NCI-H226 (cell line): ENCODE measurements at regions not wholly inside any gene's neighbourhood (a gene's known extent, or its start where the extent isn't known, plus 50 kb on each side); places are given as distances from the start of the nearest gene placed in this dataset.
A peak's percentile ranks its signal among the peaks of the same experiment; 100 is the strongest.
"Not testable (repeated sequence)": the region's sequence is repeated elsewhere in the genome, so short reads cannot be mapped to it uniquely, and the experiment has no call there.

Experiments used
- DNase-seq: peaks from one replicate; pipeline ENCODE4 v3.0.0-alpha.2; 2015

- no peak for DNase-seq
Observed at GRCh38 chr15:95021816-95022215, 790.5 kb downstream of the MCTP2 start.

DNA sequence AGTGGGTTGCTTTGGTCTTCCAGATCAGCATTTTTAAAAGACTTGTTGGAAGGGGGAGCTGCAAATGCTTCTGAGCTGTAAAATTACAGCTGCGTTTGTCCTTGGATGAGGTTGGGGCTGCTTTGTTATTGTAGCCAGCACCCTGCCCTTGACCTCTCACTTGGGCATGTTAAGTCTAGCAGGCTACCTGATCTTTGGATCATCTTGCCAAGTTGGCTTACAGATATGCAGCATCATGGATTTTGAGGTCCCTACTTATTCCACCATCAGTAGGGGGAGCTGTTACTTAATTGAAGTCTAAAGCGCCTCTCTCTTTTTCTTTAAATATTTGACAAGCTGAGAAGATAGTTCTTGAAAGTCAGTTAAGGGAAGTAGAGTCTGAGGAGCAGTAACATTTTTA is 793.0 kb downstream of the MCTP2 start:
- DNase-seq: peak; percentile 28

DNA sequence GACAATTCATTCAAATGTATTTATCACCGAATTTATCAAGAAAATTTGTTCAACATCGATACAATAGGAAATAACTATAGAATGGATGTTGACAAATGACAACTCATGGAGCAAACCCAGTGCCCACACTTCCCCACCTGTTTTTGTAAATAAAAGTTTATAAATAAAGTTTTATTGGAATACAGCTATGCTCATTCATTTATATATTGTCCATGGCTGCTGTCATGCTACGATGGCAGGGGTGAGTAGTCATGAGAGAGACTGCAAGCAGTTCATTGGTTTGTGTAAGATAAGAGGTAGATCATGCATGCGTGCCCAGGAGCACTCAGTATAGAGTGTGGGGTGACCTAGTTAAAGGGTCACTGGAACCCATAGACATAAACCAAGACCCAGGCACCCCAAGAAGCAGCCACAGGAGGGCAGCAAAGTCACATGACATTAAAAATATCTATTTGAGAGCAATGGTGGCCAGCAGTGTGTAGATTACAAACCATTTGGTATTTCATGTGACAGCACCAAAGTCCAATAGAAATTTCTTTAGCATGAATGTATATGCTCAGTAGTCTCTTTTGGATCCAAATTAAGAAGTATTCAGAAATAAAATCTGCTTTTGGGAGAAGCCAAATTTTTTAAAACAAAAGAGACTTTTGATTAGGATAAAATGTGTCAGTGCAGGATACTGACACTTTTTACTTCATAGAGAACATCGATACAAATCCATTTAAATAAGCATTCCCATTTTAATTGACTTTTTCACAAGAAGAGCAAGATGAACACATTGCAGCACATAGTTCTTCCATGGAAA is 794.8 kb downstream of the MCTP2 start:
- DNase-seq: peak; percentile 42

- DNase-seq: no peak
Observed at GRCh38 chr15:95027981-95028380, 796.6 kb downstream of the MCTP2 start.

DNA sequence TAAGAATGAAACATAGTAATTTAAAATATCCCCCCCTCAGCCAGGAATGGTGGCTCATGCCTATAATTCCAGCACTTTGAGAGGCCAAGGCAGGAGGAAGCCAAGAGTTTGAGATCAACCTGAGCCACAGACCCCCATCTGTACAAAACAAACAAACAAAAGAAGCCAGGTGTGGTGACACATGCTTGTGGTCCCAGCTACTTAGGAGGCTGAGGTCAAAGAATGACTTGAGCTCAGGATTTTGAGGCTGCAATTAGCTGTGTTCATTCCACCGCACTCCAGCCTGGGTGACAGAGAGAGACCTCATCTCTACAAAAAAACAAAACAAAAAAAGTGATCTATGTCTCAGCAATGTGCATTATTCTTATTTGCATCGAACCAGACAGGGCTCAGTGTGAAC is 800.8 kb downstream of the MCTP2 start:
- no peak for DNase-seq

- DNase-seq: no peak
Observed at GRCh38 chr15:95035106-95035505, 803.7 kb downstream of the MCTP2 start.

DNA sequence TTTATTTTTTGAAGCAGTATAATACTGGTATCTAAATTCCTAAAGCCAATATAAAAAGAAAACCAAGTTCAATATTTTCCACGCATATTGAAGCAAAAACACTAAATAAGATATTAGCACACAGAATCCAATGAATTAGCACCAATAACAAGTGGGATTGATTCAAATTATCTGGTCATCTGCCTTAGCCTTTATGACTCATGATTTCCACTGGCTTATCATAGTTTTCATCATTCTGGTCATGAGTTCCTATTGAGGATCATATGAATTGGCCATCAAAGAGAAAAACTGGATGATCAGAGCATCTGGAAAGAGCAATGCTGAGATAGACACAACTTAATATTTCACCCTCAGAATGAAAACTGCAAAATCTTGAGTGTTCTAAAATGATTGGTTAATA is 809.9 kb downstream of the MCTP2 start:
- no peak for DNase-seq

DNA sequence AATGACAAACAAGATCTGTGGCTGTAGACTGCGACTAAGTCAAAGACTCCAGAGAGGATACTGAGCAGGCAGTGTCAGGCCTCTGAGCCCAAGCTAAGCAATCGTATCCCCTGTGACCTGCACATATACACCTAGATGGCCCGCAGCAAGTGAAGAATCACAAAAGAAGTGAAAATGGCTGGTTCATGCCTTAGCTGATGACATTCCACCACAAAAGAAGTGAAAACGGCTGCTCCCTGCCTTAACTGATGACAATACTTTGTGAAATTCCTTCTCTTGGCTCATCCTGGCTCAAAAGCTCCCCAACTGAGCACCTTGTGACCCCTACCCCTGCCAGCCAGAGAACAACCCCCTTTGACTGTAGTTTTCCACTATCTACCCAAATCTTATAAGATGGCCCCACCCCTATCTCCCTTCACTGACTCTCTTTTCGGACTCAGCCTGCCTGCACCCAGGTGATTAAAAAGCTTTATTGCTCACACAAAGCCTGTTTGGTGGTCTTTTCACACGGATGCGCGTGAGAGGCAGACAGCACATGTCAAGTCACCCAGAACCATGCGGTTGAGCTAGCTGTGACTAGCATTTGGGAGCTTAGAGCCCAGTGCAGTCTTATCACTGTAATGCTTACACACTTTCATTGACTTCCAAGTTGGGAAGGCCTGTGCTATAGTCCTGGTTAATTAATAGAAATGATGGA is 812.0 kb downstream of the MCTP2 start:
- not testable (repeated sequence) for DNase-seq

GRCh38 chr15:95043933-95044313 is 812.6 kb downstream of the MCTP2 start:
- DNase-seq: no peak

- DNase-seq: no peak
Observed at GRCh38 chr15:95044745-95045417, 813.5 kb downstream of the MCTP2 start.

DNA sequence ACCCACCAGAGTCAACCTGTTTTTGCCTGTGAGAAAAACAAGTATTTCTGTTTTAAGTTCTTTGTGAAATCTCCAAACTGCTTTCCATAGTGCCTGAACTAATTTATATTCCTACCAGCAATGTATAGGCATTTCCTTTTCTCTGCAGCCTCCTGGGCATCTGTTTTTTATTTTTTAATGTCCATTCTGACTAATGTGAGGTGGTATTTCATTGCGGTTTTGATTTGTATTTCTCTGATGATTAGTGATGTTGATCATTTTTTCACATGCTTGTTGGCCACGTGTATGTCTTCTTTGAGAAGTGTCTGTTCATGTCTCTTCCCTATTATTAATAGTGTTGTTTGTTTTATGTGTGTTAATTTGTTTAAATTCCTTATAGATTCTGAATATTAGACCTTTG is 820.5 kb downstream of the MCTP2 start:
- no peak for DNase-seq

DNA sequence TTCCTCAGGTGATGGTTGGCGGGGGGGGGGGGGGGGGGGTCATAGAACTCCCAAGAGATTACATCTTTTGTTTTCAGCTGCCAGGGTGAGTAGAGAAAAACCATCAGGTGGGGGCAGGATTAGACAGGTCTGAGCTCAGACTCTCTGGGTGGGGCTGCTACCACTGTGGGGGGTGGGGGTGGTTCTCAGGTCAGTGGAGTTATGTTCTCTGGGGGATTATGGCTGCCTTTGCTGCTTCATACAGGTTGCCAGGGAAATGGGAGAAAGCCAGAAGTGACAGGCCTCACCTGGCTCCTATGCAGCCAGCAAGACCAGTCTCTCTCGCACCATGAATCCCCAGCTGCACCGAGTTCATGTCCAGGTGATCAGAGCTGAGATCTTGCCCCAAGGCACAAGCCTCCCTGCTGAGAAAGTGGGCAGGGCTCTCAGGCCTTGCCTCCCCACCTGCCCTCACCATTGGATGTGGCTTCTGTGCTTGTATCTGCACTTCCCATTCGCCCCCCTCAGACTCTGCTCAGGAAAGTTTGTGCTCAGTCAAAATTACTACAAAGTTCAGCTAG is 828.1 kb downstream of the MCTP2 start:
- no peak for DNase-seq

DNA sequence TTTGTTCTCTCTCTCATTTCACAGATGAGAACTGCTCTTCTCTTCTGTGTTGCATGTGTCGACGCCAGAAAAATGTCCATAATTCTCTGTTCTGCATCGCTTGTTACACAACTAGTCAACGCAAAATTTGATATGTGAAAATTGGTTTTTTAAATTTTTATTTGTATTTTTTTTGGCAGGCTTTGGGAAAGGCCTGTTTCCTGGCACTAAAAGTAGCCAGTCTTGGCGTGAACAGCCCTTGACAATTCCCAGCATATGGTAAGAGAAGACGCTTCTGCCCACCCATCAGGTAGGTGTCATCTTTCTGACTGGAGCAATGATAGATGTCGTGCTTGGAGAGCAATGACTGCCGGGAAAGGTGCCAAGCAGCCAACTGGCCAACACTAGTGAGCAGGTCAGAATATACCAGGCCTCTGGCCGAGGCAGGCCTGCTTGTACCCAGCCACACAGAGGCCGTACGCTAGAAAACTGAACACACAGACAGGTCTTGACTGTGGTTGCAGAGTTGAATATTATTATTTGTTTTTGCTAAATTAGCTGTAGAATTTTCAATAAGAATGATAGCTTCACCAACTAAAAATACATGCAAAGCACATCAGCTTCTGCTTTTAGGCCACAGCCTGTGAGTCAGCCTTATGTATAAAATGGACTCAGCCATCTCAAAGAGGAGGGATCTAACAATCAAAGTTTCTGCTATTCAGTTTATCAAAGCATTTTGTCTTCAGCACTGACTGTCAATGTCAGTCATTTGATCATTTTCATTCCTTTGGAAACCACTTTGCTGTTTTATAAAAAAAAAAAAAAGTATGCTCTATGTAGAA is 837.5 kb downstream of the MCTP2 start:
- no peak for DNase-seq

DNA sequence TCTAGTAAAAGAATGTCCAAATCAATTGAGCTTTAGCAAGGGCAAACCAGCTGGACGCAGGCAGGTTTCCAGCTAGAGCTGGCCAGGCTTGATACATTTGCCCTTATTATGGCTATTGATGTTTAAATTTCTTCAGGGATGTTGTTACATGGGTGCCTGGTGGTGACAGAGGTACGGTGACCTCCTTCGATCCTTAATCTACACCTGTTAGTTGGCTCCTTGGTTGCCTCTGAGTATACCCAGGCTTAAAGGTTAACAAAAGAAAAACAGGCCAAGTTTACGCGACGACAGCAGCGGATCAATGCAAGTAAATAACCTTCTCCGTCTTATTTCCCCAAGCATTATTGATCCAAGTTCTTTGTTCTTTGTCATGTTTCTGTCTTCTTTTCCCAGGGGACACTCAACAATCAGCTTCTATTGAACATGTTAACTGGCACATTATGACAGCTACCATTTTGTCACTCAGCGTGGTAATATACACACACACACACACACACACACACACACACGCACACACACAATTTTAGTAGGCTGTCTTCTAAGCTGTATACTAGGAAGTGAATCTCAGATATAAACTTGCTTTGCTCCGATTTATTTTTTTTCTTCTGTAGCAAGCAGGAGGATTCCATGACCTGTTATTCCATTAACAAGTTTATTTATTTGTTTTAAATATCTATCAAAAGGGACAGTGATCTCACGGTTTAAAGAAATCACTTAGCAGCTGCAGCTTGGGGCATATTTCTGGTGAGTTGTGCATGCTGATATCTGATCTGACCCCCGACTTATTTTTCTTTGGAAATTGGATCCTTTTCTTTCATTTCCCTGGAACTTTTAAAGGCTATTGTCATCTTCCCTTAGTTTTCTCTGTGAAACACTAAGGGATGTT is 844.7 kb downstream of the MCTP2 start:
- DNase-seq: no peak

GRCh38 chr15:95076678-95076990 is 845.3 kb downstream of the MCTP2 start:
- DNase-seq: no peak

- DNase-seq: no peak
Observed at GRCh38 chr15:95078003-95078402, 846.6 kb downstream of the MCTP2 start.

DNA sequence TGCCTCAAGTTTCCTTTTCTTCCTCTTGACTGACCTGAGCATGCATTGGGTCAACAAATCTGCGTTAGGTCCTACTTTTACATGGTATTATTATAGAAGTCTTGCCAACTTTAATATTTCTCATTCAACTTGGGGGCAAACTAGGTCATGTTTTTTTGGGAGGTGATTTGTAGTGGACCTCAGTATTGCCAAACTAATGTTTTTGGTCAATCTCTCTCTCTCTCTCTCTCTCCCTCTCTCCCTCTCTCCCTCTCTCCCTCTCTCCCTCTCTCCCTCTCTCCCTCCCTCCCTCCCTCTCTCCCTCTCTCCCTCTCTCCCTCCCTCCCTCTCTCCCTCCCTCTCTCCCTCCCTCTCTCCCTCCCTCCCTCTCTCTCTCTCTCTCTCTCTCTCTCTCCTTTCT is 848.9 kb downstream of the MCTP2 start:
- DNase-seq: not testable (repeated sequence)

GRCh38 chr15:95085056-95085455 is 853.7 kb downstream of the MCTP2 start:
- DNase-seq: no peak

- peak; percentile 93 for DNase-seq
Observed at GRCh38 chr15:95086531-95087252, 855.3 kb downstream of the MCTP2 start.

DNA sequence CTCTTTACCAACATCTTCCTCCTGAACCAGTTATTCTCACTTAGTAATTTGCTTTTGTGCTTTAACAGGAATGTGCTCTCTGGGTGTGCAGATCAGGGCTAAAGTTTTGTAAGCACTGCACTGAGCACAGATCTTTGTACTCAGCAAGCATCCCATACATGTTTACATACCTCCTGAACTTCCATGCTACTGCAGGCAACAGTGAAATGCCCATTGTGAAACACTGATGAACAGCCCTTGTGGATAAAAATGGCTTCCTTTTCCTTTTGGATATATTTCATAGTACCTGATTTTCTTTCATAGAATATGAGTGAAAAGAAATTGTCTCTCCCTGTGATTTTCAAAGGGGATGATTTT is 855.9 kb downstream of the MCTP2 start:
- DNase-seq: peak; percentile 80

DNA sequence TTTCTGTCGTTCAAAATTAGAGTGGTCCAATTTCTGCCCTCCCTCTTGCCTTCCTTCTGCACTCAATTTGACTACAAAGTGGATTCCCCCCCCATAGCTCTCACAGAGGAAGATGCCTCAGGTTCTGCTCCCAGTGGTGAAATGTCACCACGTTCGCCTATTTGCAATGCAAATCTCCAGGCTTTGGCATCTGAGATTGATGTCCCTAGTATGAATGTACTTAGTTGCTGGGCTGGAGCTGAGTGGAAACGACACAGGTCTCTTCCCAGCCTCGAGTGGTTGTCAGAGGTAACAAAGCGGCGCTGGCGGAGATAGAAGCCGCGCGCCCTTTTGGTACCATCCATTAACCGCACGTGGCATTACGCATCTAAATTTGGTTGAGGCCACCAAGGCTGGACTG is 860.1 kb downstream of the MCTP2 start:
- DNase-seq: no peak
